ENCODE measurements at regions not wholly inside any gene's neighbourhood (a gene's known extent, or its start where the extent isn't known, plus 50 kb on each side); places are given as distances from the start of the nearest gene placed in this dataset.

DNA sequence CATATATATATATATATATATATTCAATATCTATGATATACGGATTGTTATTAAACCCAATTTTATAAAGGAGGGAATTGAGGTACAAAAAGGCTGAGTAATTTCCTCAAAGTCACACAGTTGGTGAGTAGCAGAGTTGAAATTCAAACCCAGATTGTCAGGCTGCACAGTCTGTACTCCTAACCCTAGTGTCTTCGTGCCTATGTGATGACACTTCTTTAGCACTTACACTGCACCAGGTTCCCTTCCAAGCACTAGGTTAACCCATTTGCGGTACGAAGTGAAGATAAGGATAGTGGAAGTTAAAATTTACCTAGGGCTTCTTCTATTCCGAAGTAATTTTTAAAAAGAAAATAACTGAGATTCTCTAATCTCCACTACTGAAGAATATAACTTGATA lies 125.1 kb upstream of the TSPAN8 start:
- H3K4me3 ChIP-seq (ENCODE audit: low read depth, low read length), result no peak overlapping the region
- TF ChIP-seq, protein P1, sequence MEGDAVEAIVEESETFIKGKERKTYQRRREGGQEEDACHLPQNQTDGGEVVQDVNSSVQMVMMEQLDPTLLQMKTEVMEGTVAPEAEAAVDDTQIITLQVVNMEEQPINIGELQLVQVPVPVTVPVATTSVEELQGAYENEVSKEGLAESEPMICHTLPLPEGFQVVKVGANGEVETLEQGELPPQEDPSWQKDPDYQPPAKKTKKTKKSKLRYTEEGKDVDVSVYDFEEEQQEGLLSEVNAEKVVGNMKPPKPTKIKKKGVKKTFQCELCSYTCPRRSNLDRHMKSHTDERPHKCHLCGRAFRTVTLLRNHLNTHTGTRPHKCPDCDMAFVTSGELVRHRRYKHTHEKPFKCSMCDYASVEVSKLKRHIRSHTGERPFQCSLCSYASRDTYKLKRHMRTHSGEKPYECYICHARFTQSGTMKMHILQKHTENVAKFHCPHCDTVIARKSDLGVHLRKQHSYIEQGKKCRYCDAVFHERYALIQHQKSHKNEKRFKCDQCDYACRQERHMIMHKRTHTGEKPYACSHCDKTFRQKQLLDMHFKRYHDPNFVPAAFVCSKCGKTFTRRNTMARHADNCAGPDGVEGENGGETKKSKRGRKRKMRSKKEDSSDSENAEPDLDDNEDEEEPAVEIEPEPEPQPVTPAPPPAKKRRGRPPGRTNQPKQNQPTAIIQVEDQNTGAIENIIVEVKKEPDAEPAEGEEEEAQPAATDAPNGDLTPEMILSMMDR (IDR thresholded peaks at IDR 0.05; ENCODE audit: insufficient read depth in 1 of 2, low read depth in 1 of 2, low read length in 1 of 2, severe bottlenecking in 1 of 2, unreplicated experiment in 1 of 2), result no peak
- H3K36me3 ChIP-seq (ENCODE audit: control insufficient read depth, insufficient read depth, low read length), result no peaks in the 10 kb centered on the region
- Mint-ChIP-seq H3K4me3 (ENCODE audit: unreplicated experiment) (no peak overlapping the region), H3K36me3 (ENCODE audit: insufficient read depth, unreplicated experiment) (no peaks in the 10 kb centered on the region), H3K9me3 (ENCODE audit: unreplicated experiment) (no peaks in the 10 kb centered on the region), H3K27ac (ENCODE audit: unreplicated experiment) (no peak overlapping the region), H3K27me3 (ENCODE audit: insufficient read depth, unreplicated experiment) (no peaks in the 10 kb centered on the region), H3K4me1 (ENCODE audit: low read depth, unreplicated experiment) (peaks cover 6% of the 10 kb centered on the region)
- BruUV-seq (replicated peaks), result no TSS peak
- H3K4me1 ChIP-seq, result no peaks in the 10 kb centered on the region
- intact Hi-C loops (cut with micrococcal nuclease; ENCODE audit: unreplicated experiment), result no loop called here
- no peaks in the 10 kb centered on the region for H3K27me3 ChIP-seq (replicated peaks; ENCODE audit: control insufficient read depth, insufficient read depth, low read length)
- H3K9me3 ChIP-seq, result no peaks in the 10 kb centered on the region
- POLR2A ChIA-PET, result no interaction called here
- DNase-seq, result no peak
- CTCF ChIA-PET, result no interaction called here

DNA sequence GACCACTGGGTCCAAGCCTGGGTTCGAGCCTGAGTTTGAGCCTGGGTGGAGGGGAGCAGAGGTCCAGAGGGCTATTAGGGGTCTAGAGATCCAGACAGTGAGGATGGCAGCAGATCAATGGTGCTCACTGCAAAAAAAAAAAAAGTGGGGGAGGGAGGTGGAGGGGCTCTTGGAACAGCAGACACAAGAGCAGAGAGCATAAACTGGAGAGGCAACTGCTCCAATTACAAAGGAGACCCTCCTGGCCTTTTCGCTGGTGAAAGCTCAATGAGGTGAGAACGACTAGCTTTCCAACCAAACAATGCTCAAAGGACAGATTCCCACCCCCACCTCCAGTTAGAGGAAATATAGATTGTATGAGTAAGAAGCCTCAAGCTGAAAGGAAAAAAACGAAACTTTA lies 124.2 kb upstream of the TSPAN8 start:
- no peak overlapping the region for H3K4me3 Mint-ChIP-seq (ENCODE audit: unreplicated experiment)
- H3K9me3 ChIP-seq, result no peaks in the 10 kb centered on the region
- TF ChIP-seq, protein P1 (IDR thresholded peaks at IDR 0.05; ENCODE audit: insufficient read depth in 1 of 2, low read depth in 1 of 2, low read length in 1 of 2, severe bottlenecking in 1 of 2, unreplicated experiment in 1 of 2), result no peak
- H3K27ac Mint-ChIP-seq (ENCODE audit: unreplicated experiment), result no peak overlapping the region
- no peak for DNase-seq
- H3K9me3 Mint-ChIP-seq (ENCODE audit: unreplicated experiment), result no peaks in the 10 kb centered on the region
- H3K4me1 ChIP-seq, result no peaks in the 10 kb centered on the region
- POLR2A ChIA-PET, result no interaction called here
- H3K36me3 Mint-ChIP-seq (ENCODE audit: insufficient read depth, unreplicated experiment), result no peaks in the 10 kb centered on the region
- H3K27me3 Mint-ChIP-seq (ENCODE audit: insufficient read depth, unreplicated experiment), result no peaks in the 10 kb centered on the region
- no peaks in the 10 kb centered on the region for H3K36me3 ChIP-seq (ENCODE audit: control insufficient read depth, insufficient read depth, low read length)
- no peak overlapping the region for H3K4me3 ChIP-seq (ENCODE audit: low read depth, low read length)
- intact Hi-C loops (cut with micrococcal nuclease; ENCODE audit: unreplicated experiment), result no loop called here
- BruUV-seq (replicated peaks), result no TSS peak
- CTCF ChIA-PET, result no interaction called here
- peaks cover 8% of the 10 kb centered on the region for H3K4me1 Mint-ChIP-seq (ENCODE audit: low read depth, unreplicated experiment)
- no peaks in the 10 kb centered on the region for H3K27me3 ChIP-seq (replicated peaks; ENCODE audit: control insufficient read depth, insufficient read depth, low read length)

DNA sequence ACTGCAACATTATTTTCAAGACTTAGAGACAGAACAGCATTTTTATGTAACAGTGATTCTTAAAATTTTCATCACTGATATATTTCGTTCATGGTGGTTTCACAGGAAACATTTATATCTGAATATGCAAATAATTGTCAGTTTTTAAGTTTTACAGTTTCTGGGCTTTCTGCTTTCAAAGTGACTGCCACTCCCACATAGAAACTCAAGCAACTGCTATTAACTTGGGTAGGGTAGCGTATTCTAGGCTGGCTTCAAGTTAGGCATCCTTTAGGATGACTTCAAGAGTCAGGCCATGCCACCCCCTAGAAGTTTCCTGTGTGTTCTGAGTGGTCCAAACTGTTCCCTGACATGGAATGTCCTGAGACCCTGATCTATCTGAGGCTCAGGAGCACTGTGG lies 123.6 kb upstream of the TSPAN8 start:
- H3K27me3 Mint-ChIP-seq (ENCODE audit: insufficient read depth, unreplicated experiment), result no peaks in the 10 kb centered on the region
- BruUV-seq (replicated peaks), result no TSS peak

More for the DNA sequence above, 123.6 kb upstream of the TSPAN8 start:
- intact Hi-C loops (cut with micrococcal nuclease; ENCODE audit: unreplicated experiment), result no loop called here
- Histone ChIP-seq H3K9me3 (no peaks in the 10 kb centered on the region), H3K36me3 (ENCODE audit: control insufficient read depth, insufficient read depth, low read length) (no peaks in the 10 kb centered on the region), H3K27me3 (replicated peaks; ENCODE audit: control insufficient read depth, insufficient read depth, low read length) (no peaks in the 10 kb centered on the region), H3K4me3 (ENCODE audit: low read depth, low read length) (no peak overlapping the region), H3K4me1 (no peaks in the 10 kb centered on the region)
- peaks cover 8% of the 10 kb centered on the region for H3K4me1 Mint-ChIP-seq (ENCODE audit: low read depth, unreplicated experiment)
- no peak for DNase-seq
- H3K9me3 Mint-ChIP-seq (ENCODE audit: unreplicated experiment), result no peaks in the 10 kb centered on the region
- no peak overlapping the region for H3K27ac Mint-ChIP-seq (ENCODE audit: unreplicated experiment)
- POLR2A ChIA-PET, result no interaction called here
- TF ChIP-seq, protein P1 (IDR thresholded peaks at IDR 0.05; ENCODE audit: insufficient read depth in 1 of 2, low read depth in 1 of 2, low read length in 1 of 2, severe bottlenecking in 1 of 2, unreplicated experiment in 1 of 2), result no peak
- CTCF ChIA-PET, result no interaction called here
- H3K4me3 Mint-ChIP-seq (ENCODE audit: unreplicated experiment), result no peak overlapping the region
- H3K36me3 Mint-ChIP-seq (ENCODE audit: insufficient read depth, unreplicated experiment), result no peaks in the 10 kb centered on the region

Data from Caco-2 (cell line).